Activated CD4-positive, alpha-beta T cell treated with anti-CD3 and anti-CD28 coated beads, Interleukin-10, Interleukin-2, amounts not matched to agents 100 ng/mL and 50 ng/mL, durations not matched to agents 16 hours and 8 hours (primary cell): ENCODE measurements at regions not wholly inside any gene's neighbourhood (a gene's known extent, or its start where the extent isn't known, plus 50 kb on each side); places are given as distances from the start of the nearest gene placed in this dataset.
"Not testable (repeated sequence)": the region's sequence is repeated elsewhere in the genome, so short reads cannot be mapped to it uniquely, and the experiment has no call there.

Experiments
- DNase-seq: peaks from one replicate; pipeline ENCODE4 v3.0.0-alpha.2; 2020

GRCh38 chr3:15851735-15852134 lies 54.0 kb upstream of the ANKRD28 start:
- DNase-seq: no peak

- peak; percentile 71 for DNase-seq
Observed at GRCh38 chr3:15858547-15859506, 61.0 kb upstream of the ANKRD28 start.

GRCh38 chr3:15859507-15860013 lies 61.8 kb upstream of the ANKRD28 start:
- DNase-seq: peak; percentile 88

GRCh38 chr3:15860014-15860934 lies 62.5 kb upstream of the ANKRD28 start:
- peak; percentile 73 for DNase-seq

- DNase-seq: no peak
Observed at GRCh38 chr3:15861163-15861562, 63.4 kb upstream of the ANKRD28 start.

GRCh38 chr3:15872807-15873206 lies 75.0 kb upstream of the ANKRD28 start:
- DNase-seq: no peak

- DNase-seq: no peak
Observed at GRCh38 chr3:15873415-15873814, 75.6 kb upstream of the ANKRD28 start.

GRCh38 chr3:15875016-15875689 lies 77.4 kb upstream of the ANKRD28 start:
- no peak for DNase-seq

GRCh38 chr3:15876669-15877068 lies 78.9 kb upstream of the ANKRD28 start:
- DNase-seq: no peak

GRCh38 chr3:15877813-15878212 lies 80.0 kb upstream of the ANKRD28 start:
- no peak for DNase-seq

- not testable (repeated sequence) for DNase-seq
Observed at GRCh38 chr3:15879787-15880186, 82.0 kb upstream of the ANKRD28 start.

- no peak for DNase-seq
Observed at GRCh38 chr3:15882577-15882976, 84.8 kb upstream of the ANKRD28 start.

GRCh38 chr3:15884132-15884531 lies 86.4 kb upstream of the ANKRD28 start:
- DNase-seq: no peak

- DNase-seq: no peak
Observed at GRCh38 chr3:15886521-15886920, 88.7 kb upstream of the ANKRD28 start.

- DNase-seq: no peak
Observed at GRCh38 chr3:15887261-15887660, 89.5 kb upstream of the ANKRD28 start.

- no peak for DNase-seq
Observed at GRCh38 chr3:15889936-15890335, 92.2 kb upstream of the ANKRD28 start.

- no peak for DNase-seq
Observed at GRCh38 chr3:15892311-15893227, 94.8 kb upstream of the ANKRD28 start.

- no peak for DNase-seq
Observed at GRCh38 chr3:15894382-15894781, 96.6 kb upstream of the ANKRD28 start.

GRCh38 chr3:15896500-15896899 lies 98.7 kb upstream of the ANKRD28 start:
- no peak for DNase-seq

- DNase-seq: no peak
Observed at GRCh38 chr3:15899388-15899787, 101.6 kb upstream of the ANKRD28 start.

GRCh38 chr3:15903164-15903563 lies 105.4 kb upstream of the ANKRD28 start:
- no peak for DNase-seq
